ENCODE measurements at regions not wholly inside any gene's neighbourhood (a gene's known extent, or its start where the extent isn't known, plus 50 kb on each side); places are given as distances from the start of the nearest gene placed in this dataset.
"Not testable (repeated sequence)": the region's sequence is repeated elsewhere in the genome, so short reads cannot be mapped to it uniquely, and the experiment has no call there.

GRCh38 chr1:60888126-60888525 is 194.2 kb upstream of the NFIA start:
- no peak for DNase-seq (ENCODE audit: low read depth)

DNA sequence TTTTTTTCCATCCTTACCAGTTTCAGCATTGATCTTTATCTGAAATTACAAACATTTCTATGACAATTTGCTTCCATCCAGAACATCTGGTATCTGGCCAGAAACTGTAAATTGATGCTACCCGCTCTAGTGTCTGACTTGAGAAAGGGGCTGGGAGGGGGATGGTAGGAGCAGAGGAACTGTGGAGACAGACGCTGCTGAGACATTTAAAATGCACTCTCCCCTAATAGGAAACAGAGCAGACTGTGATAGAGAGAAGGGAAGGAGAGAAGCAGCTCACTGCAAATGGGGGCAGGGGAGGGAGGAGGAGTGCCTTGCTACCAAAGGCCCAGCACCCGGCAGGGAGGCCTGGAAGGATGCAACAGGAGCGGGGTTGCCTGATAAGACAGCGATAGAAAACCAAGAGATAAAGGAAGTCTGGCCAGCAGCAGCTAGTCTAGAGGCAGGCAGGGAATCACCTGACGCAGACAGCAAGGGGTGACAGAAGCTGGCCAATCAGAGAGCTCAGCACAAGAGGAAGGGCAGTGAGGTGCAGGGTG is 195.5 kb upstream of the NFIA start:
- peak; percentile 84 for DNase-seq (ENCODE audit: low read depth)

DNA sequence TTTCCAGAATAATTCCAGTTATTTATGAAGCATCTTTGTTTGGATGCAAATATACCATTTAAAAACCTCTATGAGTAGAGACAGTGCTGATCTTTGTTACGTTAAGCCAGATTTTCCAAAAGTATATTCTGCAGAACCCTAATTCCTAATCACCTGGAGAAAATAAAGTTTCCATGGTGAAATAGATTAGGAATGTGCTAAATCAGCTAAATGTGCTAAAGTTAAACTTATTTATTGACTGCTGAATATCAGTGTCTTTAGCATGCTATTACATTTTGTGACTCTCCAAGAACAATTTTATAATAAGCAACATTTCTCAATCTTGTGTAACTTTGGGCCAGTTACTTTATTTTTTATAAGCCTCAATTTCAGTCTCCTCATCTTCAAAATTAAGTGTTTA is 196.3 kb upstream of the NFIA start:
- no peak for DNase-seq (ENCODE audit: low read depth)

GRCh38 chr1:60880202-60880601 is 202.2 kb upstream of the NFIA start:
- DNase-seq (ENCODE audit: low read depth) = no peak

GRCh38 chr1:60878323-60878722 is 204.0 kb upstream of the NFIA start:
- no peak for DNase-seq (ENCODE audit: low read depth)

DNA sequence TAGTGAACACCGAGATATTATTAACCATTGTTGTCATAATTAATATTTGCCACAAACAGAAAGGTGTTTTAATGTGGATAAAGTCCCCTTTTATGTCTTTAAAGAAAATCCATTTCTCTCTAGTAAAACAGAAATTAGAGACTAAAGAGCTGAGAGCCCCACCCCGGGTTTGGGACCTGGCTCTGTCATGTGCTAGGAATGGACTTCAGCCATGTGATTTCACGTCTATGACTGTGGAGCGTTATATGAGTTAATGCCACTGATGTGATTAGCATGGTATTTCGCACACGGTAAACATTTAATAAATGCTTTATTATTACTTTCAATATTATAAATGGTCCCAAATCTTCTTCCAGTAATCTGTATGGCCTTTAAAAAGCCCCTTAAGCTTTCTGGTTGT is 205.0 kb upstream of the NFIA start:
- no peak for DNase-seq (ENCODE audit: low read depth)

- no peak for DNase-seq (ENCODE audit: low read depth)
These were observed 205.4 kb upstream of the NFIA start for GRCh38 chr1:60876952-60877351.

DNA sequence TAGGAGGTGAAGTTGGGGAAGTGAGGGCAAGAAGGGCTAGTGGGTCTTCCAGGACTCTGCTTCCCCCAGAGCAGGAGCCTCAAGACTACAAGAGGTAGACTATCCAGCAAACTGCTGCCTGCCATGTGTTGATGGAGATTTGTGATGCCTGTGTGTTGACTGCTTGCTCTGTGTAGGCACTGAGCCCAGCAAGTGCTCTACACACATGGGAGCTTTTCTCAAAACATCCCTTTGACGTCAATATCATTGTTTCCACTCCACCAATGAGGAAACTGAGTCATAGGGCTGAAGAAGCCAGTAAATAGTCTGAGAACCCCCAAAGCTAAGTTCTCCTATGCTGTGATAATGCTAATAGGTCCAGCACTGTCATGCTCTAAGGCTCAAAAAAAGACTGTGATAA is 207.2 kb upstream of the NFIA start:
- no peak for DNase-seq (ENCODE audit: low read depth)

- no peak for DNase-seq (ENCODE audit: low read depth)
These were observed 207.6 kb upstream of the NFIA start for GRCh38 chr1:60874718-60875117.

DNA sequence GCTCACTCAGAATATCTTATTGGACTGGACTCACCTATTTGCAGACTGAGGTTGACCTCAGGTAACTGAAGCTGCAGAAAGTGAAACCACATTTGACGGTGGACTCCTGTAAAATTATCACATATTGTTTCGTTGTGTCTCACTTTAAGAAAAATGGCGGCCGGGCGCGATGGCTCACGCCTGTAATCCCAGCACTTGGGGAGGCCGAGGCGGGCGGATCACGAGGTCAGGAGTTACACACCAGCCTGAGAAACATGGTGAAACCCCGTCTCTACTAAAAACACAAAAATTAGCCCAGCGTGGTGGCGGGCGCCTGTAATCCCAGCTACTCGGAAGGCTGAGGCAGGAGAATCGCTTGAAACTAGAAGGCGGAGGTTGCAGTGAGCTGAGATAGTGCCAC is 209.0 kb upstream of the NFIA start:
- DNase-seq (ENCODE audit: low read depth) = not testable (repeated sequence)

- no peak for DNase-seq (ENCODE audit: low read depth)
These were observed 209.8 kb upstream of the NFIA start for GRCh38 chr1:60872426-60873054.

DNA sequence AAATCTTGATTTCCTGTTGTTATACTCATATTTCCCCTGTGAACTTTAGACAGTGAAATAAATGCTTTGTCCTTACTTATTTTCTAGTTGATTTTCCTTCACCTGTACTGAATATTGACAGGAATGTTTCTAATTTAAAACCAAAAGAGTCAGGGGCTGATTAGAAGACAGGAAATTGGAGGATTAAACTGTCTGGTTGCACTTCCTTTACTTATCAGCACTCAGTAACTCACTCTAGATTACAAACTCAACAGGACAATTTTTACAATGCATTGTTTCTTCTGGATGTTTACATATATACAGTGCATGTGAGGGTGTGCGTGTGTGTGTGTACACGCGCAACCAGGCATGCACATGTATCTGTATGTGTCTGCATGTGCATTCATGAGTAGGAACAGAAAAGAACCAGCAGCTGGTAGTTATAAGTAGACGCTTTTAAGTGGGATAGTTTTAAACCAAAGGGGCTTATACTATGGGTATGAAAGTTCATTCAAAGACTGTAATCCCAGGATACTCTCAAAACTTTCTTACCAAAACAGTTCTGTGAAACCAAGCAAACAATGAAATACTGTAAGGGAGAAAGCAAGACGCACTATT is 212.0 kb upstream of the NFIA start:
- DNase-seq (ENCODE audit: low read depth) = no peak

- DNase-seq (ENCODE audit: low read depth) = no peak
These were observed 213.3 kb upstream of the NFIA start for GRCh38 chr1:60868901-60869663.

DNA sequence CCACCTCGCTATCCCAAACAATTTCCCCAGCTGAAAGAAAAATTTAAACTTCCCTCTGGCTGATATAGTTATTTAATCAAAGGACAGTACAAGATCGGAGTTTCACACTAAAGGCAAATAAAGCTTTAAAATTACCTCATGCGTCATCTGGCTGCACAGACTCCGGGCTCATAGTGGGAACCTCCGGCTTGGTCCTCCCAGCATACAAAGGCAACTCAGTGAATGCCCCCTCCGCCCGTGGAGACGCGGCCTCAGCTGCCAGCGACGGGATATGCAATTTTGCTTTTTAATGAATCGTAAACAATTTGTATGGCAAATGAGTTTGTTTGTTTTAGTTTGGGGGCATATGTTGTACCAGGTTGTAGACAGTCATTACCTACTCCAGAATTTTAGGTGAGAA is 214.6 kb upstream of the NFIA start:
- DNase-seq (ENCODE audit: low read depth) = no peak

- DNase-seq (ENCODE audit: low read depth) = no peak
These were observed 215.3 kb upstream of the NFIA start for GRCh38 chr1:60866917-60867531.

GRCh38 chr1:60866226-60866900 is 216.0 kb upstream of the NFIA start:
- no peak for DNase-seq (ENCODE audit: low read depth)

DNA sequence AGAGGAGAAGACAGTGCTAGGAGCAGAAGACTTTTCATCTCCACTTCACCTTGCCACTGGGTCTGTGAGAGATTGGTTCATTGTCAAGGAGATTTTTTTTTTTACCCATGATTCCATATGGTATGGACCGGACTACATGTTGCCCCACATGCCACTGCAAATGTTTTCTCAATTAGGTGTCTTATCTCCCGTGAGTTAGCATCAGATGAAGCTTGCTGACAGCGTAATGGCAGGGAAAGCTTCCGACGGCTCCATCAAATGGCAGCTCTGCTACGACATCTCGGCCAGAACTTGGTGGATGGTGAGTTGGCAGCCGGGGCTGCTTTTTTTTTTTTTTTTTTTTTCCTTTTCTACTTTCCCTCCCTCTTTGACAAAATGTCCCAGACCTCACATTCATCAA is 217.2 kb upstream of the NFIA start:
- no peak for DNase-seq (ENCODE audit: low read depth)

GRCh38 chr1:60864722-60865121 is 217.6 kb upstream of the NFIA start:
- no peak for DNase-seq (ENCODE audit: low read depth)

DNA sequence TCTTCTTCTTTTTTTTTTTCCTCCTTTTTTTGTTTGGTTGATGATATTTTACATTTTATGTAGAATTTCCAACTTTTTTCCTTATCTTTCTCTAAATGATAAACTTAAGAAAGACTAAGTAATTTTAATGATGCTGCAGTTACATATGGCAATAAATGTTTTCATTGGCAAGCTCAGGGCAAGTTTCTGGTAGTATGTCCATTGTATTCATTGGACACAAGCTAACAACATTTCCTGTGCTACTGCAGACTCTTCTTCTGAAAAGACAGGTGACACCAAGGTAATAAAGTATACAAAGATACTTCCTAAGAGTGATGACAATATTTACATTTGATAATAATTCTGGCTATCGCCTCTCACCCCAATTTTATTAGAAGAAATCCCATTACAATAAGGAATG is 219.2 kb upstream of the NFIA start:
- no peak for DNase-seq (ENCODE audit: low read depth)

DNA sequence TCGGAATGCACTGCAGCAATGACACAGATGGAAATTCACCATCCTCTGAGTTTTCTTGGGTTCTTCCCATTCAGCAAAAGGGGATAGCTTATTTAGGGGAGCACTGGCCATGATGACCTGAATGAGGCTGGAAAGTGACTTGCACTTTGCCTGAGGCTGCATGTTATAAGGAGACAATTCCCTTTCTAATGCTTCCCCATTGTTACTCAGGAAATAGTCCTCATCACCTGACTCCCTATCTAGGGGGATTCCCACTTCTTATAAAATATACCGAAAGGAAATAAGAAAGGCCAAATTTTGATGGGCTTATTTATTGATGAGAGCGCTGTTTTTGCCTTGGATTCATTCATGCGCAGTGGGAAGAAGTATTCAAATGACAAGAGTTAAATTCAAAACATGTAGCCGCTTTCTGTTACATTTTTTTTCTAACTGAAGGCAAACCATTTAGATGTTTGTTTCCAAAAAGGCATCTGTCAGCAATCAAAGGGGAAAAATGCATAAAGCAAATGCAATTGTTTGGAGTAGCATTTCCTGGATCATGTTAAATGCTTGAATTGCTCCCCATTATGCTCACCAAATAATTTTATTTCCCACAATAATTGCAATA is 220.3 kb upstream of the NFIA start:
- DNase-seq (ENCODE audit: low read depth) = no peak

DNA sequence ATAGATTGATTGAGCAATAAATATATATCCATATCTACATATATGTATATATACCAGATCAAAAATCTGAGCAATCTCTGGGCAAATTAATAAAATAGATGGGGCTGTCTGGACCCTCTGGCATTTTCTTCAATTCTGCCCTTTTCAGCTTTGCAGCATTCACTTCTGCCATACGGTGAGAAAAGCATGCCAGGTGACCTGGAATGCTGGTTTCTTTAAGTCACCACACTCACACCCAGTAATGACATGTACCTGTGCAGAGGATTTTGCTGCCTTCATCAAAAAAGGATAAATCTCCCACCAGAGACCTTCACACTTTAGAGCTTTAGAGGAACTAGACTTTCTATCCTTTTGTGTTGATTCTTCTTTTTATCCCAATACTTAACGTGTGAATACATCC is 223.2 kb upstream of the NFIA start:
- no peak for DNase-seq (ENCODE audit: low read depth)

- DNase-seq (ENCODE audit: low read depth) = no peak
These were observed 224.5 kb upstream of the NFIA start for GRCh38 chr1:60857851-60858250.

Data from CMK (cell line).